Upper lobe of left lung (tissue), 4 donors: ENCODE measurements at regions not wholly inside any gene's neighbourhood (a gene's known extent, or its start where the extent isn't known, plus 50 kb on each side); places are given as distances from the start of the nearest gene placed in this dataset.

Experiments used
- CTCF ChIP-seq, 6 experiments: fragments of 450-650 bp in 4 of 6; fragments of 200-600 bp in 2 of 6; sonication (generic) in 2 of 6; IDR thresholded peaks; one replicate each; pipeline ENCODE4 v1.5.1; 2016 to 2019; ENCODE audit warnings: antibody characterized with exemption in 6 of 6
- POLR2AphosphoS5 ChIP-seq, 2 donors: sonication (generic); formaldehyde crosslinking; IDR thresholded peaks; one replicate each; pipeline ENCODE4 v1.5.1; 2017; ENCODE audit warnings: antibody characterized with exemption in 2 of 2

- TF ChIP-seq CTCF (IDR thresholded peaks at IDR 0.05) (no peak), POLR2AphosphoS5 (IDR thresholded peaks at IDR 0.05) (no peak)
Measured at GRCh38 chr9:18397076-18397475, 76.9 kb upstream of the ADAMTSL1 start.
